GM21381 (cell line): ENCODE measurements at regions not wholly inside any gene's neighbourhood (a gene's known extent, or its start where the extent isn't known, plus 50 kb on each side); places are given as distances from the start of the nearest gene placed in this dataset.

Source experiments
- ATAC-seq: cut with Tn5 transposase; IDR thresholded peaks from one replicate; pipeline ENCODE4 v1.9.1; 2021; ENCODE audit warnings: mild to moderate bottlenecking, moderate library complexity; ENCODE audit not compliant: unreplicated experiment

GRCh38 chr3:187927565-187927964 is 182.3 kb upstream of the BCL6 start:
- no peak for ATAC-seq

- ATAC-seq = no peak
Observed at GRCh38 chr3:187929112-187929816, 184.0 kb upstream of the BCL6 start.

DNA sequence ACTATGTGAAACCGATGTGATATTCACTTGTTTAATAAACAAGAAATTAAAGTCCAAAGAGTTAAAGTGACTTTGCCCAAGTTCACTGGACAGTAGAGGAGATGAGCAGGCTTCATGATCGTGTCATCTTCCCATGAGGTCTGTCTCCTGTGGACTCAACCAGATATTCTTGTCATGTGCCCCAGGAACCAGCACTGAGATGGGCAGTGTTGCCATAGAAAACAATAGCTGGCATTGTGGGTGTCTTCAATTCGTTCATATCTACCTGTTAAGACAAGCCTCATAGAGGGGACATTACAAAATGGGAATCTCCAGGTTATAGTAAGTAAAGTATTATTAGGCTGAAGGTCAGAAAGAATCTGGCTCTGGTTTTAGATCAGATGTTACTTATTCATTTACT is 184.8 kb upstream of the BCL6 start:
- no peak for ATAC-seq

DNA sequence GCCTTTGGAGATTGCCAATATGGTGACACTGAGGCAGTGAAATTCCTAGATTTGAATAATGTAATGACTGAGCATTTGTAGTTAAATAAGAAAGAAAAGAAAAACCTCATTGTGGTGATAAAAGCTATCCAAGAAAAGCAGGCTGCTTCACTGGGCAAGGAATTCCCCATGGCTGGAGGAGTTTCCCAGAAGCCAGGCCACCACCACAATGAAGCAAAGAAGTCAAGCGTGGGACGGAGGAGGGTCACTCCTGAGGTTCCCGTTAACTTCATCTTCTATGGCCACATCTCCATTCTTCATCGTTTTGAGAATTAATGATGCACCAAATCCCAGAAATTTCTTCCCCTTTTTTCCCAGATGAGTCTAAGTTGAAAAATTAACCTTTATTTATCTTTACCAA is 185.8 kb upstream of the BCL6 start:
- no peak for ATAC-seq

GRCh38 chr3:187931770-187932278 is 186.6 kb upstream of the BCL6 start:
- ATAC-seq = no peak

DNA sequence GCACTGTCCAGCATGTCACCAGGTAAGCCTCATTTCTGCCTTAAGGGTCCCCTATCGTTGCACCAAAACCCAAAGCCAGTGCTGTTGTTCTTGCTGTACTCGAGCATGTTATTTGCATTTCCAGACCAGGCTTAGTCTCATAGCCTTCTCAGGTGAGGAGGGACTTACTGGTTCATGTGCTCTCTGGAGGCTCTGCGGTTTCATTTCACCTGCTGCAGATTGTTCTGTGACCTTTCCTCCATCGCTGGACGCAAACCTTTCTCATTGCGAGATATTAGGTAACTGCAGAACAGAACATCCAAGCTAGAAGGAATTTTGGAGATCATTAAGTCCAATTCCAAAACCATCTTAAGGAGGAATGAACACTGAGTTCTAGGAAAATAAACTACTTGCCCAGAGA is 187.3 kb upstream of the BCL6 start:
- no peak for ATAC-seq

GRCh38 chr3:187935623-187936156 is 190.4 kb upstream of the BCL6 start:
- peak; percentile 98 for ATAC-seq

- ATAC-seq = no peak
Observed at GRCh38 chr3:187936676-187937075, 191.4 kb upstream of the BCL6 start.

- no peak for ATAC-seq
Observed at GRCh38 chr3:187939891-187940290, 194.6 kb upstream of the BCL6 start.

DNA sequence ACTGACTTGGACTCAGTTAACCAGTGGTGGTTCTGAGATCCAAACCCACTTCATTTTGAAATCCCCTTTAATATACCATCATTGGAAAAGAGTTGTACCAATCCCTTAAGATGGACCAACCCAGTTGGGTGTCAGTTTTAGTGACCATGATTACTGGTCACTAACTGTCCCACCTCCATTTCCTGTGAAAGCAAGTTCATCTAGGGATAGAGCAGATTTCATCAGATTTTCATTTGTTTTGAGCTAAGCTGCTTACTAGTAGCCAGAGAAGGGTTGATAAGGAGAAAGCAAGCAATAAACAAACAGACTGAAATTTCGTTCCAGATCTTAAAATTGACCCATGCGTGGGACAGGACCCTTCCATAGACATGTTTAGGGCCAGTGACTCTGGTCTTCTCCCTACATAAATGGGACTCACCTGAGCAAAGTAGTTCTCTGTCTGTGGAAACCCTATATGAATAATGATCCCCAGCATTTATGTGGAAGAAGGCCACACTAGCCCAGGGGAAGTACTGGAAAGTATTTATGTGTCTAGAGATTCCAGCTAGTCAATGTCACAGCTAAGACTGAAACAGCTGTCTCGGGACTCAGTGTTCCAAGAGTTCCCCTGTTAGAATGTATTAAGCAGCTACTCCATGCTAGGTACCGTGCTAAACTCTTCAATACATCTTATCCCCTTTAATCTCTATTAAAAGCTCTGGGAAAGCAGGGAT is 196.0 kb upstream of the BCL6 start:
- no peak for ATAC-seq

DNA sequence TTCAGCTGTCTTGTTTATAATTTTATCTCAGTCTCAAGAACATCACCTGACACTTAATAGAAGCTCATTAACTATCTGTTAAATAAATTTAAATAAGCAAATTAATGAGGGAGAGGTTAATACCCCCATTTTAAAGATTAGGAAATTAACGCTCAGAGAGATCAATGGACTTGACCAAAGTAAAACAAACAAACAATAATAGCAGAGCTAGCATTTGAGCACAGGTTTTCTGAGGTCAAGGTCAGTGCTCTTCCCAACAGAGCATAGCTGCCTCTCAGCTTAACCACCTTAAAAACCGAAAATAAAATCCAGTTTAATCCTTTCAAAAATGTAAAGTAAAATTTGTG is 196.6 kb upstream of the BCL6 start:
- ATAC-seq = no peak

DNA sequence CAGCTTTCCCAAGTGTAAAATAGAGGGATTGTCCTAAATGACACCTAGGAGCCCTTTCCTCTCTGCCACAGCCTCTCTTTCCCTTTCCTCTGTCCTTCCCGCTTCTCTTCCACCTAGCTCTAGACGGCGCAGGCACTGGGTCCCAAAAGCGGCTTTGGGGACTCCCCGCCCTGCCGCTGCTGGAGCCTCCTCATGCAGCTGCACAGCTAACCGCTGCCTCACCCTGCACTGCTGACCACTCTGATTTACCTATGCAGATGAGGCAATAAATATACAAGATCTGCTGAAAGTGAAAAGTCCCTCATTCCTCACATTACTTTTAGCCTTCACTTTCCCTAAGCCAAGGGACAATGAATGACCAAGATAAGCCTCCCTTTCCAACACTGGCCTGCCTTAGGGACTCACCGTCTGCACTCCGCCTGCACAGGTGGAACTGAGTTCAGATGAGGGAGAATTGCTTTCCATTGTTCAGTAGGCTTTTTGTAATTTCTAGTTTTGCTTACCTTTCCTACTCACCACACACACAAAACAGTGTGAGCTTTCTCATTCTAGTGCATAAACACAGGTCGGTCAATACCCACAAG is 197.5 kb upstream of the BCL6 start:
- peak; percentile 59 for ATAC-seq

- no peak for ATAC-seq
Observed at GRCh38 chr3:187943677-187944389, 198.6 kb upstream of the BCL6 start.

DNA sequence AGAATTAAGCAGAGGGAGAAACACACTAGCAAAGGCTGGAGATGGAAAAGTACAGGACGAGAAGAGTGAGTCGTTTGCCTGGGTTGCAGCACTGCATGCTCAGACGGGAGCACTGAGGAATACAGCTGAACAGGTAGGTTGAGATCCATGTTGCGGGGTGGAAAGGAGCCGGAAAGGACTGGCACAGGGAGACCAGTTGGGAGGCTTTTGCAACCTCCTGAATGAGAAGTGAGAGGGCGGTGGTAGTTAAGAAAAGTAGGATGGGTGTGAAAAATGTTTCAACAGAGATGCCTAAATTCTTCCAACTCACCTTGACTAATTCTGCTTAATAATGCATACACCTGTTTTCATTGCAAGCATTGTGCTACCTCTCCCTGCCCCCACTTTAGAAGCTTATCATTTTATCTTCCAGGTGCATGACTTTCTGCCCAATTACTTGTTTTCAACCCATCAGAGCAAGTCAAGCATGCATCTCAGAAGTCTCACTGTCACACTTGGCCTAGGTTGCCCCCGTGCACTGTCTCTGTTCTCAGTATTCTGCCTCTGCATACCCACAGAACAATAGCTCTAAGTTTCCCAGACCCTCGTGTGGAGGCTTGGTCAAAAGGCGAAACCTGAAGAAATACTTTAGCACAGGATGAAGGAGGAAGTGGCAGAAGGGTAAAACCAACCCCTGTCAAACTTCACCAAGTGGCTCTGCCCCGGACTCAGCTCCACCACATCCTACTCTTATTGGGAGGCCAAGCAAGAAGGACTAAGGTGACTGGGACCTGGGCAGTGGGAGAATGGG is 199.3 kb upstream of the BCL6 start:
- ATAC-seq = no peak

GRCh38 chr3:187945374-187945773 is 200.1 kb upstream of the BCL6 start:
- no peak for ATAC-seq

GRCh38 chr3:187946163-187946691 is 201.0 kb upstream of the BCL6 start:
- ATAC-seq = no peak

DNA sequence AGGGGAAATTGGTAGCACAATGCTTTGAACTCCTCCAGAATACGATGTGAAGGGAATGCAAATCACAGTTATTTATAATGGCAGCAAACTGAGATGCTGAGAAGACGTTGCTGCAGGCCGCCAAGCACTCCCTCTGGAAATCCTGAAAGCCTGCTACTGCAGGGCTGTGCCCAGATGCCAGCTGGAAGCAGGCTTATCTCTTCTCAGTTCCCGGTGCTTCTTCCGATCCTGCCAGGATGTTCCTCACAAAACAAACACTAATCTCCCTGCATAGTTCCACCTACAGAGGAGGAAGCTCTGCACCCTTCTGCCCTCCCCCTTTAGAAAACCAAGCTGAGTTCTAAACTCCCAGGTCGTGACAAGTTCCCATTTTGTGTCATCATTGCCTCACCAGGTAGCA is 201.7 kb upstream of the BCL6 start:
- ATAC-seq = no peak

- no peak for ATAC-seq
Observed at GRCh38 chr3:187947927-187948682, 202.8 kb upstream of the BCL6 start.

DNA sequence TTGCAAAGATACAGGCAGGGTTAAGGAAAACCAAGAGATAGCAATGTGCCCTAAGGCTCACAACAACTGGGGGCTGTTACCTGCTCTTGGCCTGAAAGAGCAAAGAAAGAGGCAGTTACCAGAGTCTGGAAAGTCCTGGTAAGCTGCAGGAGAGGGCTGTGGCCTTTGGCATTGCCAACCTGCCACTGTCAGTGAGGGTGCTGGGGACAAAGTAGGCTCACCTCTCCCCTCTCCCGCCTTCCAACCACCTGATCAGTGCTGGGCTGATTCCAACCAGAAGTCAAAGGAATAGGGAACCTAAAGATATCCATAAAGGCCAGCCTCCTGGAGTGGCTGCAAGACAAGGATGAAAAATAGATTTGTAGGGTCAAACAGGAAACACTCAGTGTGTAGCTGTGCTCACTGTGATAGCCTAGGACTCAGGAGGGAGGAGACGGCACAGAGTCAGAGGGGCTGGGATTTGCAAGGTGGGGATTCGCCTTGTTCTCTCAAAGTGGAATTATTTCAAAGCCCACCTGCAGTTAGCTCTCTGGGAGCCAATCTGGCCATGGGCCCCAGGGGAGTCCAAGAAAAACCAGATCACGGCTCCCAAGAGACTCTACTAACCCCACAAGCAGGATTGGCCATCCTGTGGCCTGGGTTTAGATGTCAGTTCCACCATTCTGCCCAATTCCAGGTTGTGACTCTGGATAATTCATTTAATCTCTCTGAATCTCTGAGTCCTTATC is 204.0 kb upstream of the BCL6 start:
- ATAC-seq = no peak
